ENCODE measurements at regions not wholly inside any gene's neighbourhood (a gene's known extent, or its start where the extent isn't known, plus 50 kb on each side); places are given as distances from the start of the nearest gene placed in this dataset.

GRCh38 chr2:76050196-76050595 lies 339.5 kb upstream of the GCFC2 start:
- TF ChIP-seq CTCF (conservative IDR thresholded peaks at IDR 0.05; ENCODE audit: control insufficient read depth, insufficient read depth, low read depth, low read length) = no peak
- no peak for DNase-seq (ENCODE audit: low read depth)

GRCh38 chr2:76044701-76045100 lies 334.0 kb upstream of the GCFC2 start:
- no peak for TF ChIP-seq CTCF (conservative IDR thresholded peaks at IDR 0.05; ENCODE audit: control insufficient read depth, insufficient read depth, low read depth, low read length)
- no peak for DNase-seq (ENCODE audit: low read depth)
- H3K4me3 ChIP-seq (ENCODE audit: control insufficient read depth, low read depth, low read length) = no peak overlapping the region

More at GRCh38 chr2:76050196-76050595, 339.5 kb upstream of the GCFC2 start:
- no peak overlapping the region for H3K4me3 ChIP-seq (ENCODE audit: control insufficient read depth, low read depth, low read length)

- no peak for TF ChIP-seq CTCF (conservative IDR thresholded peaks at IDR 0.05; ENCODE audit: control insufficient read depth, insufficient read depth, low read depth, low read length)
- H3K4me3 ChIP-seq (ENCODE audit: control insufficient read depth, low read depth, low read length) = no peak overlapping the region
- no peak for DNase-seq (ENCODE audit: low read depth)
Observed at GRCh38 chr2:76039505-76039904, 328.8 kb upstream of the GCFC2 start.

- TF ChIP-seq CTCF (conservative IDR thresholded peaks at IDR 0.05; ENCODE audit: control insufficient read depth, insufficient read depth, low read depth, low read length) = no peak
- no peak for DNase-seq (ENCODE audit: low read depth)
- no peak overlapping the region for H3K4me3 ChIP-seq (ENCODE audit: control insufficient read depth, low read depth, low read length)
Observed at GRCh38 chr2:76027761-76028160, 317.0 kb upstream of the GCFC2 start.

GRCh38 chr2:76019128-76019527 lies 308.4 kb upstream of the GCFC2 start:
- no peak for TF ChIP-seq CTCF (conservative IDR thresholded peaks at IDR 0.05; ENCODE audit: control insufficient read depth, insufficient read depth, low read depth, low read length)
- no peak for DNase-seq (ENCODE audit: low read depth)

GRCh38 chr2:76009484-76009883 lies 298.8 kb upstream of the GCFC2 start:
- no peak for TF ChIP-seq CTCF (conservative IDR thresholded peaks at IDR 0.05; ENCODE audit: control insufficient read depth, insufficient read depth, low read depth, low read length)

More at GRCh38 chr2:76019128-76019527, 308.4 kb upstream of the GCFC2 start:
- H3K4me3 ChIP-seq (ENCODE audit: control insufficient read depth, low read depth, low read length) = no peak overlapping the region

More at GRCh38 chr2:76009484-76009883, 298.8 kb upstream of the GCFC2 start:
- no peak overlapping the region for H3K4me3 ChIP-seq (ENCODE audit: control insufficient read depth, low read depth, low read length)
- DNase-seq (ENCODE audit: low read depth) = no peak

Data from fibroblast of mammary gland (primary cell).